Fibroblast of skin of left quadriceps (primary cell): ENCODE measurements at regions not wholly inside any gene's neighbourhood (a gene's known extent, or its start where the extent isn't known, plus 50 kb on each side); places are given as distances from the start of the nearest gene placed in this dataset.

ENCODE experiments used
- DNase-seq, 2 experiments: peaks; one replicate each; pipeline ENCODE4 v3.0.0-alpha.2; 2013; ENCODE audit warnings: low read depth in 2 of 2

DNA sequence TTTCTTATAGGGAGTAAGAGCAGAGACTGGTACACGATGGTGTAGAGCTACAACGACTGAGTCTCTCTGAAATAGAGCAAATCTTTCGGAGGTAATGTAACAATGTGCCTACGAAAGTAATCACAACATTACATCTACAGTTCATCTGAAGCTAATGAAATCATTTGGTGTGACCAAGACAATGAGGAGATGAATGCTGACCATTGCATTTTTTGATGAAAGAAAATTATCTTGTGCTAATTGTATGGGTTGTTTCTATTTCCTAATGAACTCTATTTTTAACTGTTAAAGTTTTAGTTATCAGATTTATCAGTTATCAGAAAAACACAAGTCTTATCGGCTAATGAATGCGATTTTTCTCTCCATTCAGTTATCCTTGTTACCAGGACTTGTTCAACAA, 913.4 kb downstream of the SLITRK6 start:
- no peak for DNase-seq

DNA sequence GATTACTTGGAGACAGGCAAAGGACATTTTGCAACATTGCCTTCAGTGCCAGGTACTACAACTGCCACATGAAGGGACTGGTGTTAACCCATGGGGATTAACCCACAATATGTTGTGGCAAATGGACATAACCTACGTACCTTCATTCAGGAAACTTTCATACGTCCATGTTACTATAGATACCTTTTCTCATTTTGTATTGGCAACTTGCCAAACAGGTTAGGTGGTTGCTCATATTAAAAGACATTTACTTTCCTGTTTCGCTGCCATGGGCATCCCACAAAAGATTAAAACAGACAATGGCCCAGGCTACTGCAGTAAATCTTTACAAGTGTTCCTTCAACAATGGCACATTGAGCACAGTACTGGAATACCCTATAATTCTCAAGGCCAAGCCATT, 925.3 kb downstream of the SLITRK6 start:
- DNase-seq, result no peak

DNA sequence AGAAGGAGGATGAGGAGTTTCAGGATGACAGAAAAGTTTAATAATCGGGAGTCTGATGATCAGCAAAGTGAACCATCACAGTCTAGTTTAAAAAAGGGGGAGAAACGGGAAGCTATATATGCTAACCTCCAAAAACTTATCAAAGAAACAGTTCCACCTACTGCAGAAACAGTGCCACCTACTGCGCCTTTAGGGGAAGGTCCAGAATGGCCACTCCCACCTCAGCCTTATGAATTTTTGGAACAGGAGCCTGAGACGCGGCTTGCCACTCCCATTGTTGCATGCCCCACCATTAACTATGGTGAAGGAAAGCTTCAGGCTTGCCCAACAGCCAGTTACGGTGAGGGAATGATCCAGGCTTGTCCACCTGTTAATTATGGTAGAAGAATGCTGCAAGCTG, 929.0 kb downstream of the SLITRK6 start:
- no peak for DNase-seq

DNA sequence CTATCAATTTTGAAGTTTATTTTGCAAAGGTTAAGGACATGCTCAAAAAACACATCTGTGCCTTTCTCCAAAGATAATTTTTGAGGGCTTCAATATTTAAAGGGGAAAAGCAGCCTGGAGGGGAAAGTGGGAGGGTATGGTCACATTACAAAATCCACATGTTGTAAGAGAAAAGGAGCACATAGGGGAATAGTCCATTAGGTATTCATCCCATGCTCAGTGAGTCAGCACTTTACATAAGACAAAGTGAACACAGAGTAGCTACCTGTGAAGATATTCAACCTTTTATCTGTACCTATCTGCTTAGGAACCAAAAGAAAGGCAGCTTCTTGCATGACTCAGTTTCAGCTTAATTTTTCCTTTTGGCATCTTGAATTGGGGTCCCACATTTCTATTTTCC, 932.0 kb downstream of the SLITRK6 start:
- no peak for DNase-seq

DNA sequence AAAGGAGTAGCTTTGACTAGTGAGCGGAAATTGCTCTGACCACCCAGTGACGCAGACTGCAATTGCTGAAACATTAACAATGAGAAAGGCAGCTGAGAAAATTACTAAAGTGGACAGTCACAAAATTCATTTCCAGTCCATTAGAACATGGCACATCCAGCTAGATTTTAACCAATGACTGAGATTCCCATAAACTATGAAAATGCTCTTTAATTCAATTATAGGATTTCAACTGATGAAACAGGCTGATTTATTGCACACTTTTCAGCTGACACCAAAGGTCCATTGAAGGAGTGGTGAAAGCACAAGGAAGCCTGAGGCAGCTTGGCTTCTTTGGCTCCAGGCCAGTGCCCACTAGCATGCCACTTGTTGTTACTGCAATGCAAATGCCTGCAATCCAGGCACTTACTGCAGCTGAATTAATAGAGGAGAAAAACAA, 933.4 kb downstream of the SLITRK6 start:
- no peak for DNase-seq

DNA sequence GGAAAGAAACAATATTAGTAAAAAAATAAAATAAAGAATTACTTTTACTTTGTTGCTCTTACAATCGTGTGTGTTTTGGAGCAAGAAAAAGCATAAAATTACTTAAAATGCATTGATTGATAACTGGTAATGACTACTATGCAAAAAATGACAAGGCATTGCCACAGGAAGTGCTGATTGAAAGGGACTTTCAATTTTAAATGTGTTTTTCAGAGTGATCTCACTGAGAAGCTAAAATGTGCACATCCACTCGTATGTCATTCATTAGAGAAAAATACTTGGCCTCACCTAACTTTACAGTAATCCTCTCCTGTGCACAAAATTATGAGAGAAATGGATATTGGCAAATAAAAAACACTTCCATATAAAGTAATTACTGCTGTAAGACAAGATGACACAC, 934.9 kb downstream of the SLITRK6 start:
- no peak for DNase-seq

DNA sequence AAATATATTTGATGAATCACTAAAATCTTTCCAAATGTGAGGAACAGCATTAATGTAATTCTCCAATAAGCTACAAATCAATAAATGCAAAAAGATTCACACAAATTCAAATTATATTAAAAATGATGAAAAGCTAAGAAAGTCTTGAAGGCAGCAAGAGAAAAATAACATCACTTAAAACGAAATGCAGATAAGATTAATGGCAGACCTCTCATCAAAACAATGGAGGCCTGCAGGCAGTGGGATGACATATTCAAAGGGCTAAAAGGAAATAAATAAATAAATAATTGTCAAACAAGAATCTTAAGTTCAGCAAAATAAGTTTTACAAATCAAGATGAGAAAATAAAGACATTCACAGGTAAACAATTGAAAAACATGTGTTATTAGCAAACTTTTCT, 952.1 kb downstream of the SLITRK6 start:
- no peak for DNase-seq

GRCh38 chr13:84845907-84846619, 953.2 kb downstream of the SLITRK6 start:
- no peak for DNase-seq

DNA sequence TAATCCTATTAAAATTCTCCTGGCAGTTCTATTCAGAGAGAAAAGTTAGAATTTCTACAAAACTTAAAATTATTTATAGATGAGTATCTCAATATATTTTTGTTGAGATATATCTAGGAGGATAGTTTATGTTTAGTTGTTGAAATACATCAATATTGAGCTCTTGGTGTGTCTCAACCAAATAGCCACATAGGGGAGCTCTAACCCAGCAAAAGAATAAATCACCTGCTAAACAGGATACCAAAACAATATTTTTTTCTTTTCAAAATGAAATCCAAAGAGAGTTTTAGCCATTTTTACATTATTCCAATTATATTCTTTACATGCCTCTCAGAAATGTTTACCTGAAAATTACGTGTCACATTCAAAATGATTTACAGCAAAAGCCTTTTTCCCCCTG, 954.7 kb downstream of the SLITRK6 start:
- no peak for DNase-seq

DNA sequence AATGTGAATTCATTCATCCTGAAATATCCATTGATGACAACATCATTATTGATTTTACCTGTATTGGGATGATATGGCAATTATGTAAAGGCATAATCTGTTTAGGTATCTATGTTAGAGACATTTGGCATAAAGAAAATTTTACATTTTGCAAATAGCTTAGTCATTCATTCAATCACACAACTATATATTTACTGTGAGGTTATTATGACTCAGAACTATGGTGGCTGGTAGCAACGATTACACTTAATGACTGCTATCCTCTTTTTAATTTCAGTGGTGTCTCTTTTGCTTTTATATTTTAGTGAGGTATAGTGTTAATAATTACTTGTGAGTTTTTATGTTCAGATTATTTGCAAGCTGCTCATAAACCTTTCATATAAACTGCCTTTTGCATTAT, 955.9 kb downstream of the SLITRK6 start:
- DNase-seq, result no peak

DNA sequence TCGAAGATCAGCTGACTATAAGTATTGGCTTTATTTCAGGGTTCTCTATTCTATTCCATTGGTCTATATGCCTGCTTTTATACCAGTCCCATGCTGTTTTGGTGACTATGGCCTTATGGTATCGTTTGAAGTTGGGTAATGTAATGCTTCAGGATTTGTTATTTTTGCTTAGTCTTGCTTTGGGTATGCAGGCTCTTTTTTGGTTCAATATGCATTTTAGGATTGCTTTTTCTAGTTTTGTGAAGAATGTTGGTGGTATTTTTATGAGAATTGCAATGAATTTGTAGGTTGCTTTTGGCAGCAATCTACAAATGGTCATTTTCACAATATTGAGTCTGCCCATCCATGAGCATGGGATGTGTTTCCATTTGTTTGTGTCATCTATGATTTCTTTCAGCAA, 951.9 kb upstream of the SLITRK1 start:
- DNase-seq, result no peak

DNA sequence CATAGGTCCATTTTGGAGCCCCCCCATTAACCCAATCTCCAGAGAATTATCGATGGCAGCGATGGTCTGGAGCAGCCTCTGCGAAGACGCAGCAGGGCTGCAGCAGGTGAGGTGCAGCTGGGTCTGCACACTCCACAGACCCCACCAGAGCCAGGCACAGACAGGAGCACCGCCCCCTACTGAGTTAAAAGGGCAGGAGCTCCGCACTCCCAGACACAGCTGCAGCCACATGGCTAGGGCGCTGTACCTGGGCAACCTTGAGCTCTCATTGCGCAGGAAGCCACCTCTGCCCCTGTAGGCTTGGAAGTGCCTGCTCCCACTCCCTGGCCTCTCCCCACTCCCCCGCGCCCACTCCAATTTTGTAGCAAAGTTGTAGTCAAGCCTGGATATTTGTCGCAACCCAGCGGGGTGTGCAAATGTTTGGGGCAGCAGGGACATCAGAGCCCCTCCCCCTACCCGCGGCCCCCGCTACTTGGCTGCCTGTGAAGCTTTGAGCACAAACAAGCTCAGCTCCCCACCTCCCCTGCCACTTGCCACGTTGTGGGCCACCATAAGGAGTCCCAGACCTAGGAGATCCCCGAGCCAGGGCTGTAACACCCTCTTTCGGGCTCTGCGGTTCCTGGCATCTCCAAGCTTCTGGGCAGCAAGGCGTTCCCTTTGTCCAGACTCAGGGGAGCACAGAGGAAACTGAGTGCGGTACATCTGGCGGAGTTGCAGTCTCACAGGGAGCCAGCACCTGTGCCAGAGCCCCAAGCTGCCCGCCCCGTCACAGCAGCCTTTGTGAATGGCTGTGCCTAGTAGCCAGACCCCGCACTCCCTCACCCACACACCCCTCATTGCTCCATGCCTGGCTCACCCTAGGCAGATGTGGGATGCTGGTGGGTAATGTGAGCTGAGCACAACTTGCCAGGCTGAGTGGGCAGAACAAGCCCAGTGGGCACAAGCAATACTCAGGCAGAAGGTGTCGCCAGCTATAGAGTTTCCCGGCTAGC, 949.7 kb upstream of the SLITRK1 start:
- DNase-seq, result no peak

DNA sequence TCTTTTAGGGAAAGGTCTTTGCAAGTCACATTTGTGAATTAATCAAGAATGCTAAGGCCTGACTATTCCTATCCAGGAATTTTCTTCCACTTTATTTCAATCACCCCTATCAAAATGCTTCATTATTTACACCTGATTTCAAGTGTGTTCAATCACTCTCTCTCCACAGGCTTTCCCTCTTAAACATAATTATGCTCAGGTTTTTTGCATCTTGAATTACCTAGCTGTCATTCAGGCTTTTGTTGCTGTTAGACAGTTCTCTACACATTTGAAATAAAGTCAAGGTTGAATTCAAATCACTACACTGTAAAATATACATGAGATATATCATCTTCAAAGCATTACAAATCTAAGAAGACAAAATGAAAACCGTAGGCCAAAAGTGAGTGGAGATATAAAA, 941.3 kb upstream of the SLITRK1 start:
- no peak for DNase-seq

DNA sequence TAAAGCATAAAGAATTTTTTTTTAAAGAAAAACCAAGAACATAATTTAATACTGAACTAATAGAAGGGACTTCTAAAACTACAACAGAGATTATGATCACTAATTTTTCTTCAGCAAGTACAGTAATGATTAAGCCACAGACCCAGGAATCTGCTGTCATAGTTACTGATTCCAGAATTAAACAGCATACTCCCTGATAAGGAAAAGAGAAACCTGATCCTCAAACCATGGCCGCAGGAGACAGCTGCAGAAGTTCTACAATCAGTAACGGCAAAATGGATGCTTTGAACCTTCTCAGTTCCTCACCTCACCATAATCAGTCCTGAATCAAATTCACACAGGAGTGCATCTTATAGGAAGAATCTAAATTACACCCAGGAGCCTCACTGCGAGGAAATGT, 939.0 kb upstream of the SLITRK1 start:
- DNase-seq, result no peak

DNA sequence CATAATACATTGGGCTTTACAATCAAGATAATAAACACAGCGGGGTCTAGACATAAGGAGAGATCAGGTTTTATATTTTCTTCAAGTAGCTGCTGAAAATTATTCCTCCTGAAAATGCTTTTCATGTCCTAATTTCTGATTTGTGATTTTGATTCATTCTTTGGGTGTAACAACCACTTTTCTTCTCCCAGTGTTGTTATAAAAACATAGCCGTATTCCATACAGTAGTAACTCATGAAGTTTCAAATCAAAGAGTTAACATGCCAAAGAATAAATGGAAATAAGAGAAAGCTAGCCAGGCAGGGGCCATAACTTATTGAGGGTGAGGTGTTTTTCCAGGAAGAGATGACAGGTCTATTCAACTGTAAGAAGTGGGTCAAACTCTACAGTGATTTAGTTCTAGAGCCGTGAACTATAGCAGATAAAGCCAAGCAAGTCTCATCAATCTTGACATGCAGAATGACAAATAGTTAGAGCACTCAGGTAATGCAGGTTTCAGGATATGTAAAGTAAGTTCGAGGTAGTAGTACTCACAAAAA, 934.4 kb upstream of the SLITRK1 start:
- no peak for DNase-seq

DNA sequence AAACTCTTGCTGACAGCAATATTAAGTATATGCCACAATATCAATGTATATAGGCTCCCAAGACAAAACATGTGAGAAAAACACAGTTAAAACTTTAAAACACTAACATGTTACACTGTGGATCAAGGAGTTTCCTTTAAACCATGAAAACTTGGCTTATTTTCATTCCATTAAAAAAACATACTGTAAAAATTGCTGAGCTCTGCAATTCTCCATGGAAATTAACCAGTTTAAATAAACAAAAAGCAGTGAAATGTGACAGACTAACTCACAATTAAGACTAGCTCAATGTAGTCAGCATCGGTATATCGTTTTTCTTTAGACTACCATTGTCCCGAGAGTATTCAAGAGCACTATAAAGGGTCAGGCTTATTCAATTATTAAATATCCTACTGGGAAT, 930.5 kb upstream of the SLITRK1 start:
- DNase-seq, result no peak

- no peak for DNase-seq
Observed at GRCh38 chr13:84812078-84812477, 929.8 kb upstream of the SLITRK1 start.

DNA sequence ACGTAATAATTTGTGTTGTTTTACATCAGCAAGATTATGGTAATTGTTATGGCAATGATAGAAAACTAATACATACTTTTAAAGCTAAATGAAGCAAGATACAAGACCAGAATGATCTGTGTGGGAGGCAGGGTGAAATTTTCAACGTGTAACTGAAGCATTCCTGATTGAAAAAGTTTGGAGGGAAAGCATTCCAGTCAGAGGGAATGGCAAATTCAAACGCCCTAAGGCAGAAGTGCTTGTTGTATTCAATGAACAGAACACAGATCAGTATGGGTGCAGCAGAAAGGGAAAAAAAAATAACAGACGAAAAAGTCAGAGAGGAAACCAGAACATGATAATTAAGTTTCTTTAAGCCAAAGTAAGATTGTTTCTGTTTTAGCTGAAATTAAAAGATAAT, 928.5 kb upstream of the SLITRK1 start:
- DNase-seq, result no peak

GRCh38 chr13:84802073-84802472, 919.8 kb upstream of the SLITRK1 start:
- no peak for DNase-seq

DNA sequence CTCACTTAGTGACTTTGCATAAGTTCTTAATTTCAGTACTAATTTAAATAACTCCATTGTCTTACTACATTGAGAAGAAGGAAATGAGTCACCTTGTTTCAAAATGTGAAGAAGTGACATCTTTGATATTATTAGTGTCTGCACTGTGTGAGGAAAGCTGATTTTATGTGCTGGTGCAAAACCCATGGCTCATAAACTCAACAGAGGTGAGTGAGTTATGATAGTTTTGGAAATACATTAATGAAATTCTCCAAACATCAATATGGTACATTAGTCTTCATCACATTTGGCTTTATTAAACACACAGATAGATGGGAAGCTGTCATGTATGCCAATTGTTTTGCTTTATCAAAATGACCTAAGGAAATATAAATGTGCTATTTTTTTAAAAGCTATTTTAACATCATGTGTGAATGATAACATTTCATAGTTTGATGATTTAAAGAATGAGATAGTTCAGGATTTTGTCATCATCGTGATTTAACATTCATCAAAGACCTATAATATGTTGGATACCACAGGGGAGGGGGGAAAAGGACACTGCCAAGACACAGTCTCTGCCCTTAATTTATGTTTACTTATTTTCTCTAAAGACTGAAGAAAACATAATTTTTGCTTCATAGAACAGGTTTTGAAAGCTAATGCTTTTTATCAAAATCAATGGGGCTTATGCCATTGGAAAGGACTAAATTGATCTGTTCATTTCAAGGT, 902.3 kb upstream of the SLITRK1 start:
- no peak for DNase-seq

DNA sequence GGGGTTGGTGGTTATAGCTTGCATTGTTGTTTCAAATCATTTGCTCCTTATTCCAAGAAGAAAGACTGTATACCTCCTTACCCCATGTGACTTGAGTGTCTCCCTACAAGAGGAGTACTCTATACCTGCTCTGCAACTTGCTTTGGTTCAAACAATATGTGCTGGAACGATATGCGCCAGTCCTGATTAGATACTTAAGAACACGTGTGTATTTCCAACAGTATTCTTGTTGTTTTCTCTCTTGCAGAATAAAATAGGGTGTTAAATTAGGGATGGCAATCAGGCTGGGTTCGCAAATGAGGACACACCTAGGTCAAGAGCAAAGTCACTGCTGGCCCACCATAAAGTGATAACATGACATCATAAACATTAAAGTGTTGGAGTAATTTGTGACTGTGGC, 895.0 kb upstream of the SLITRK1 start:
- no peak for DNase-seq

GRCh38 chr13:84776593-84776992, 894.3 kb upstream of the SLITRK1 start:
- DNase-seq, result no peak
